ENCODE measurements at regions not wholly inside any gene's neighbourhood (a gene's known extent, or its start where the extent isn't known, plus 50 kb on each side); places are given as distances from the start of the nearest gene placed in this dataset.

DNA sequence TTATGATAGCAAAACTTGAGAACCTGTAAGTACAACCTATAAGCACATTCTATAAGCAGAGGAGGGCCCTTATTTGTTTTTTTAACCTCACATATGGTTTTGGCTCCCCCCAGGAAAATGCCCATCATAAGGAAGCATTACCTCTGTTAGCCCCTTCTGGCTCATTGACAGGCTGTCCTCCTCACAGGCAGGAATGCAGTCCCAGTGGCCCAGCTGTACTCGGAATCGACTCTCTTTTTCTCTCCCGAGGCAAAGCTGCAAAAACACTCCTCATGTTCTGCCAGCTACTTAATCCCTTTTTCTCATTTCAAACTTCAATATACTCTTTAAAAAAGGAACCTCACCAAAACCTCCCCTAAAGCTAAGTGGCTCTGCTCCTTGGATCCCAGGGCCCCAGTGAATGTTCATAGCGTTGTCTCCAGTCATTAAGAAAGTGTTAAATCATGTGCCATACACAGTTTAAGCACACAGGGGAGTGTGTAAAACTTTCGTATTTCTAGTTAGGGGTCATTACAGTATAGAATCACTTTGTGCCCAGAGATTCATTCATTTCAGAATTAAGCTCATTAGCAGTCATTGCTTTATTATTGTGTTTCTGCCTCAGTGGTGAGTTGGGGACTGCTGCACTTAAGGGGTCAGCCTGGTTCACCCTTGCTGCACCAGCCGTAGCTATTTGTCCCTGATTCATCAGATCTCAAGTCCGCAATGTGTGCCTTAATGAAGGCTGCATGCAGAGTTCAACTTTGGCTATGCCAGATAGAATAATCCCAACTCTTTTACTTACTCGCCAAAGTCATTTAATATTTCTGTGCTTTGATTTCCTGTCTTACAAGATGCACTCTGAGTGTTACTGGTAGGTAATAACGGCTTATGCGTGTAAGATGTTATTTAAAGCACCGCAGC, 57.6 kb downstream of the JRKL start:
- Histone ChIP-seq H3K9ac (replicated peaks; ENCODE audit: extremely low read depth, insufficient read depth, low read length) (no peak overlapping the region), H3K9me1 (replicated peaks; ENCODE audit: control insufficient read depth, extremely low read depth, insufficient read depth, low read length) (no peaks in the 10 kb centered on the region), H3K36me3 (ENCODE audit: control insufficient read depth in 2 of 2, extremely low read depth in 1 of 2, insufficient read depth in 2 of 2, low read length in 2 of 2) (no peaks in the 10 kb centered on the region), H3K4me1 (ENCODE audit: control insufficient read depth, extremely low read depth, insufficient read depth, low read length) (no peaks in the 10 kb centered on the region), H3K79me2 (ENCODE audit: control insufficient read depth, insufficient read depth, low read length) (no peaks in the 10 kb centered on the region), H3K4me2 (ENCODE audit: insufficient read depth, low read length) (no peak overlapping the region), H3K27me3 (ENCODE audit: control insufficient read depth in 2 of 2, insufficient read depth in 2 of 2, low read length in 2 of 2) (peaks cover 2 to 18% of the 10 kb centered on the region in 2 experiments), H2AFZ (ENCODE audit: low read depth, low read length) (no peak overlapping the region), H3K4me3 (replicated peaks in 1 of 3; ENCODE audit: insufficient read depth in 1 of 3, low read depth in 1 of 3, low read length in 3 of 3) (no peak overlapping the region), H3K9me3 (replicated peaks; ENCODE audit: control insufficient read depth, insufficient read depth, low read length) (no peaks in the 10 kb centered on the region), H3K27ac (ENCODE audit: insufficient read depth, low read depth, low read length) (no peak overlapping the region), H4K20me1 (replicated peaks; ENCODE audit: control insufficient read depth, extremely low read depth, insufficient read depth, low read length) (no peaks in the 10 kb centered on the region)
- TF ChIP-seq, protein P1, sequence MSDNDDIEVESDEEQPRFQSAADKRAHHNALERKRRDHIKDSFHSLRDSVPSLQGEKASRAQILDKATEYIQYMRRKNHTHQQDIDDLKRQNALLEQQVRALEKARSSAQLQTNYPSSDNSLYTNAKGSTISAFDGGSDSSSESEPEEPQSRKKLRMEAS (IDR thresholded peaks at IDR 0.05; ENCODE audit: insufficient read depth, insufficient read length): no peak
- TF ChIP-seq GATA2 (IDR thresholded peaks at IDR 0.05; ENCODE audit: insufficient read depth, insufficient read length, low read depth, low read length) (no peak), JUN (IDR thresholded peaks at IDR 0.05; ENCODE audit: borderline replicate concordance, insufficient read depth, insufficient read length, low read depth) (no peak), POLR2A (IDR thresholded peaks at IDR 0.05; ENCODE audit: low read depth, low read length) (no peak), FOS (IDR thresholded peaks at IDR 0.05; ENCODE audit: borderline replicate concordance, insufficient read depth, low read length) (no peak), MYC (IDR thresholded peaks at IDR 0.05; ENCODE audit: low read depth, low read length) (no peak), EZH2 (IDR thresholded peaks at IDR 0.05; ENCODE audit: borderline replicate concordance, low read depth, low read length, severe bottlenecking) (no peak), POLR2AphosphoS5 (IDR thresholded peaks at IDR 0.05; ENCODE audit: insufficient read depth, low read depth, low read length) (no peak)
- TF ChIP-seq, protein P2, sequence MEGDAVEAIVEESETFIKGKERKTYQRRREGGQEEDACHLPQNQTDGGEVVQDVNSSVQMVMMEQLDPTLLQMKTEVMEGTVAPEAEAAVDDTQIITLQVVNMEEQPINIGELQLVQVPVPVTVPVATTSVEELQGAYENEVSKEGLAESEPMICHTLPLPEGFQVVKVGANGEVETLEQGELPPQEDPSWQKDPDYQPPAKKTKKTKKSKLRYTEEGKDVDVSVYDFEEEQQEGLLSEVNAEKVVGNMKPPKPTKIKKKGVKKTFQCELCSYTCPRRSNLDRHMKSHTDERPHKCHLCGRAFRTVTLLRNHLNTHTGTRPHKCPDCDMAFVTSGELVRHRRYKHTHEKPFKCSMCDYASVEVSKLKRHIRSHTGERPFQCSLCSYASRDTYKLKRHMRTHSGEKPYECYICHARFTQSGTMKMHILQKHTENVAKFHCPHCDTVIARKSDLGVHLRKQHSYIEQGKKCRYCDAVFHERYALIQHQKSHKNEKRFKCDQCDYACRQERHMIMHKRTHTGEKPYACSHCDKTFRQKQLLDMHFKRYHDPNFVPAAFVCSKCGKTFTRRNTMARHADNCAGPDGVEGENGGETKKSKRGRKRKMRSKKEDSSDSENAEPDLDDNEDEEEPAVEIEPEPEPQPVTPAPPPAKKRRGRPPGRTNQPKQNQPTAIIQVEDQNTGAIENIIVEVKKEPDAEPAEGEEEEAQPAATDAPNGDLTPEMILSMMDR (IDR thresholded peaks at IDR 0.05; ENCODE audit: extremely low read depth in 1 of 2, insufficient read depth in 1 of 2, low read depth in 1 of 2, low read length in 2 of 2): no peak
- ChIA-PET POLR2A (no interaction called here), CTCF (interaction anchor here (4.2 kb wide), 1 partner anchor 16 kb away, joined by 19 read pairs; no protein-coding TSS in a partner anchor)
- no peak for FAIRE-seq
- intact Hi-C loops (cut with micrococcal nuclease): no loop called here
- BruUV-seq (replicated peaks): no TSS peak
- dilution Hi-C loops (cut with MboI; ENCODE audit: extremely low pct_ligation_motif_present, low sequenced_read_pairs): no loop called here
- no peak for DNase-seq (ENCODE audit: low read depth, low spot score)

All from endothelial cell of umbilical vein (primary cell).